ENCODE measurements at regions not wholly inside any gene's neighbourhood (a gene's known extent, or its start where the extent isn't known, plus 50 kb on each side); places are given as distances from the start of the nearest gene placed in this dataset.
A peak's percentile ranks its signal among the peaks of the same experiment; 100 is the strongest.

DNA sequence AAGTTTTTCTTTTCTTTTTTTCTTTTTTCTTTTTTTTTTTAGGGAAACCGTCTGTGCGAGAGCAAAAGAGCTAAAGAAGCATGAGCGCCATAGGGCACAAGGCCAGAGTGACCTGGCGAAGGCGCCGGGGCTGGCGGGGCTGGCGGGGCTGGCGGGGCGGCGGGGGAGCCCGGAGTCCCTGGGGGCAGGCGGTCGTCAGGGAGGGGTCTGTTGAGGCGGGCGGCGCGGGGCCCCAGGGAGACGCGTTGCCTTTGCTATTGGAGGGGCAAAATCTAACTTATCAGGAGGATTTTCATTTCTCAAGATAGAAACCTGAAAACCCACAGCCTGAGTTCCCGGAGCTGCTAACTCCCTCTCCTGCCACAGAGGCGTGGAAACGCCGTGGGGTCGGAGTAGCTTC, 135.6 kb upstream of the SMAD1 start:
- DNase-seq: no peak

DNA sequence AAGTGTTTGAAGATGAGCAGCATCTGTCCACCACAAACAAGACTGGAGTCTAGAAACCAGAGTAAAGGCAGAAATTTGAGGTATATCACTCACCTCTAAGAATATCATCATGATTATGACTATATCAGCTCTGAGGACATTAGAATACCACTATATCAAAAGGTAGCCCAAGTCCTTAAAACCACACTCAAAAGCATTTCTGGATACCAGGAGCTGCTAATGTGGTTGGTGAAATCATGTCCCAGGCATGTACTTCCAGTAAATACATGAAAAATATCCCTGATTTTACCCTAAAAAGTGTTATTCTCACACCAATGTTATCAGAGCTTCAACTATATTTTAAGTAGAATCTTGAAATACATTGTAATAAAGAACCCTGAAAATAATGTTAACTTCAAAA, 136.3 kb upstream of the SMAD1 start:
- DNase-seq: no peak

DNA sequence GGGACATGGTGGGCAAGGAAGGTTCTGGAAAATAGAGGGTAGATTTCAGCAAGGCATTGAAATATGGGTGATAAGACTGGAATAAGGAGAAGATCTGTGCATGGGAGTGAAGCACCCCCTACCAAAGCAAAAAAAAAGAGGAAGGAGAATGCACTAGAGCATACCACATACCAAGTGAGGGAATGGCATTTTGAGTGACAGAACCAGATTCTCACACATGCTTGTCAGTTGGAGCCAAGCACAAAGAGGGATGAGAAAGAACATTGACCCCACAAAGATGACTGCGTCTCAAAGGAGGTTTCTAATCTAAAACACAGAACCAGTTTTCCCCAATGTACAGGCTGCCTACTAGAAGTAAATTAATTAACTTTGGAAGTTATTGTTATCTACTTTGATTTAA, 140.3 kb upstream of the SMAD1 start:
- no peak for DNase-seq

DNA sequence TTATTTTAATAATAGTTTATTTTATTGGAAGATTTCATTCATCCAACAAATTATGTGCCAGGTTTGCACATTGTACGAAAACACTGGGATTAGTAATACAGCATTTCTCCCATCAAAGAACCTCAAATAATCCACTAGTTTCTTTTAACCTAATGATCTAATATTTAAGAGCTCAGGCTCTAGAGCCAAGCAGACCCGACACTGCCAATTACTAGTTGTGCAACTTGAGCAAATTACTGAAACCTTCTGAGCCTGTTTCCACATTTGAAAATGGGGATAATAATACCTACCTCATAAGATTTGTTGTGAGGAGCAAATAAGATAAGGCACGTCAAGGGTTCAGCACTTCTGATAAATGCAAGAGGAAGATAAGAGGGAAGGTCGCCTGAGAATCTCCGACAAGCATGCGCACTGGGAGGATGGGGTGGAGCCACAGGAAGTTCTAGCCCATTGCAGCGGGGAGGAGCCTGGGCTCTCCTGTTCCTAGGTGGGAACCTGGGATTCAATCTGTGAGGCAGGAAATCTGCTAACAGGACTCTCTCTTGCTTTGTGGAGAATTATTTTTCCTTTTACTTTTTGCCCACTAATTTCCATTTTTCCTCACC, 141.5 kb upstream of the SMAD1 start:
- DNase-seq: no peak

DNA sequence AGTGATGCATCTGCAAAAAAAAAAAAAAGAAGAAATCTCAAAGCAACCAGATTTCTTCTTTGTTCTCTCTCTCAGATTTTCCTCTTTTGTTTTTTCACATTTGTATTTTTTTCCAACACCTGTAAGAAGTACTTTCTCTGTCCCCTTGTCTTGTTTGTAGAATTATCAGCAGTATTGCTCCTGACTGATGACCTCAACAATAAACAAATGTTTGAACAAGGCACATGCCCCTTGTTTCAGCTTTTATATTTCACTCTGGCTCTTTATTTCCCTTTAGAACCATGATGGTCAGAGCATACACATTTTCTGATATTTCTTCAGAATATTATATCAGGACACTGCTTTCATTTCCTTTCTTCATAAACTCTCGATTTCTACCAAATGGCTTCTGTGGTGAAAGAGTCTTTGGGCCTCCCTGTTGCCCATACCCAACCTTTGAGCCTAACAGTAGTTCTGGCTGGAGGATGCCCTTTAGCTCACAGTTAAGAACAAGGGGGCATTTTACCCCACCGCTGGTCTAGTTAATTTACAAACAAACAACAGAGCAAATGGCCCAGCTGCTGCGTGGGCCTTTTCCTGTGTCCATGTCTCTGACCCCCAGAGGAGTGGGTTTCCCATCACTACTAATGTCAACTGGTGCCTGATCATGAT, 142.5 kb upstream of the SMAD1 start:
- no peak for DNase-seq

DNA sequence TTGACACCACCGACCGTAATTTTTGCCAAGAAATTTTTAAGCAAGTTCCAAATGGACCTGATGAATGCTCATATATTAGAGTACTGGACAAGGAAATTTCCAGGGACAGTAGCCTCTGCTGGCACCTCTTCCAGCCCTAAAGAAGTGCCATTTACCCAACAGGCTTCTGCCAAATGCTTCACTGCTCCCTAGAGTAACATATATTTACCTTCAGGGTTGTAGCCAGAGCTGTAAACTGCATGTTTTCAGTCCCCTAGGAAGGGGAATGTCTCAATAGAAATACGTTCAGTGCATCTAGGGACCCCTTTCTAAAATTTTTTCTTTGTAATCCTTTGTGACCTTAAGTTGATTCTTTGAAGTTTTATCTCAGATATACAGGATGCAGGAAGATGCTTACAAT, 143.1 kb upstream of the SMAD1 start:
- DNase-seq: no peak

DNA sequence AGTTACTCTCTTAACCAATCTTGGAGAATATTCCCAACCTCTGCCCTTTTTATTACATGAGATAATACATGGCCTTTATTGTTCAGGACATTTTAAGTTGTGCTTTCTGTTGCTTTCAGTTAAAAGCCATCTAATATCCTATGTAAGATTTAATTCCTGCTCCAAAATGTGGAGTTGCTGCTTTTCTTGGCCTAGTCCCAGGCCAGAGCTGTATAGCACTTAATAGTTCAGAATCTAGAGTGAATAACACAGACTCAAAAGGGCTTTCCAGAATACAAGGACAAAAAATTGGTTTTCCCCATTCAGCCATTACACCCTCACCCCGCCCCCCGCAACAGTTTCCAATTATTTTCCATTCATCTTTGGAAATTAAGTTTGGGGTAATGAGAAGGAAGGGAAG, 144.3 kb upstream of the SMAD1 start:
- no peak for DNase-seq

DNA sequence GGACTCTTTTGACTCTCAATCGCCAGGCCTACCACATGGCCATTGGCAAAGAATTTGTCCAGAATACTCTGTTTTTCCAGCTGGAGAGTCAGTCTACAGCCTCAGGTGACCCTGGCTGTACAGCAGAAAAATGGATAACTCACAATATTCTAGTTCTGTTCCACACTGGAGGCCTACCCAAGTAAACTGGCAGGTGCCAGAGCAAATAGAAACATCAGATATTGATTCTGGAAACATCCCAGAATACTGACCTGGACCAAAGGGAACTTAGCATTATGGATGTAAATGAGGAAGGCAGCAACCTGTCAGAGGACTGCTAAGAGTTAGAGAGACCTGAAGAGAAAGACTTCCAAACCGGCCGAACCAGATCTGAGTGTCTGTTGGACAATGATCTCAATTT, 147.9 kb upstream of the SMAD1 start:
- no peak for DNase-seq

DNA sequence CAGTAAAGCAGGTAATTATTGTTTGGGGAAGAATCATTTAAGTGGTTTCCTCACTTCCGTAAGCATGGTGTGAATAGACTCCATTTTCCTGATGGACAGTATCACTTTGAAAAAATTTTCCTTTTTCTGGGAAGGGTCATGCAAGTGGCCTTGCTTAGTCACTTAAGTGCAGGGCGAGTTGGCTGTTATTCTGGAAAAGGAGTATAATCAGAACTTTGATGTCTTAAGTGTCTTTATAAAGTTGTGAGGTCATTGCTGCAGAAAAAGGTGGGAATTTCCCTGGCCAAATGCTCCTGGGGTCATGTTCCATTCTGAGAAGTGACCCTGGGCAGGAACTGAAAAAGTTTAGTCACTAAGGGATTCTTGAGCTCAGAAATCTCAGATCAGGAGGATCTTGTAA, 146.1 kb upstream of the OTUD4 start:
- DNase-seq: no peak

DNA sequence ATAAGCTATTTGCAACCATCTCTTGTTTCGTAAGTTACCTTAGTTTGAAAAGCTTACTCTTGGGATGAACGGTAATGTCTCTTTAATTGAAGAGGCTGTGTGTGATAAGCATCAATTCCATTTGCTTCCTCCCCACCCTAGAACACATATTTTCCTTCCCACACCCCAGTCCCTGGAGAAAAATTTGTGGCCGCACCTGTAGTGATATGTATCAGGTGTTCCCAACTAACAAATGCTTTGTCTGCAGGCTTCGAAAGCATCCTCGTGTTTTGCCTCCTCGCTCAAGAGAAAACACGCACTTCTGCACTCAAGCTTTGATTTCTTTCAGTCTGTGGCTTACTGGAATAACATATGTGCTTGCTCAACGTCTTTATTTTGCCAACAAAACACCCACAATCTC, 143.8 kb upstream of the OTUD4 start:
- DNase-seq: no peak

DNA sequence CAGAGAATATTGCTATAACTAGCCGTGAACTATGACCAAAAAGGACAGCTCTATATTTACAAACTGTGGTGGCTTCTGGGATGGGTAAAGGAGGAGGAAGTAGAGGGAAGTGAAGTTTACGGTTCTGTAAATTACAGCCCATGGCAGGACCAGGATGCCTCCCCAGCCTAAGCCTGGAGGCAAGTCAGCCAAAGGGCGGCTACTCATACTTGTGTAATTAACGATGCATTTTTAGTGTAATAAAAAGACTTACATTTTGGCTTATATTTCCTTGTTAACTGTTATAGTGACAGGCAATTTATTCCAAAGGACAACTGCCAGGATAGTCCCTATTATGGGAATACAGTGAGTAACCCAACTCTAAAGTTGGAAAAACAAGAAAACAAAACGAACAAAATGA, 139.9 kb upstream of the OTUD4 start:
- no peak for DNase-seq

DNA sequence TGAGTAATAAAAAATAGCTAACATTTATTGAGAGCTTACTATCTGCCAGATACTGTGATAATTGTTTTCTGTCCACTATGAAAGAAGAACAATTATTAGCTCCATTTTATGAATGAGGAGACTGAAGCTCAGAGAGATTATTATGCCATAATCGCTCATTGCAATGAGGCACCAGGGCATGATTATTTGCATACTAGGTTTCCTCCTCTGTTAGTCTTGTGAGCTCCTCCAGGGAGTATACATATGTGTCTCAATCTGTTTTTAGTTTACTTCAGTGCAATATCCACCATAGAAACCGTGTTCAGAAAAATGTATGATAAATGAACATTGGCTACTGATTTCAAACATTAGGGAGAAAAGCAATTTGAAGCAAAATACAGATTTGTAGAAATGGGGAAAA, 139.4 kb upstream of the OTUD4 start:
- DNase-seq: no peak

DNA sequence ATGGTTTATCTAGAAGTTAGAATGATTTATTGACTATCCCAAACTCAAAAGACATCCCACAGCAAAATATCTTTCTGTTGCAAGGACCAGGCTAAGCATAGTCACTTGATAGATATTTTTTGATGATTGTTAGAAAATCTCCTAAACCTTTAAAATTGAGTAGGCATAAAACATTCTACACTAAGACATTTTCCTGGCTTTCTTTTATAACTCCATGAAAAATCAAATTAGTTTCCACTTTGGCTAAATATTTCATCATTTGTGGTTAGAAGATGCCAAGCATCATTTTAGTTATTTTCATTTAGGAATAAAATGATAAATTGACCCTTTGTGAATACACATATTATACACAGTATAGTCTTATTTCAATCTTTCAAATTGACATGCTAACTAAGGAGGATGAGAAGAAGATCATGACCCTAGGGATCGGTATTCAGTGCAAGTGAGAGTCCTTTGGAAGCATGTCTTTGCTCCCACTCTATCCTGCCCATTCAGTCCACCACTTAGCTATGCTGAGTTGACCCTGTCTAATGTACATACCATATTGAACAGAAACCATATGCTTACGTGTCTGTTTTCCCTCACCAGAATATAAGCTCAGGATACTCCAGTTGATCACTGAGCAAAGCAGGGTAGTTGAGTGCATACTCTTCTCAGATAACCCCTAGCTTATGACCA, 136.6 kb upstream of the OTUD4 start:
- DNase-seq: no peak

DNA sequence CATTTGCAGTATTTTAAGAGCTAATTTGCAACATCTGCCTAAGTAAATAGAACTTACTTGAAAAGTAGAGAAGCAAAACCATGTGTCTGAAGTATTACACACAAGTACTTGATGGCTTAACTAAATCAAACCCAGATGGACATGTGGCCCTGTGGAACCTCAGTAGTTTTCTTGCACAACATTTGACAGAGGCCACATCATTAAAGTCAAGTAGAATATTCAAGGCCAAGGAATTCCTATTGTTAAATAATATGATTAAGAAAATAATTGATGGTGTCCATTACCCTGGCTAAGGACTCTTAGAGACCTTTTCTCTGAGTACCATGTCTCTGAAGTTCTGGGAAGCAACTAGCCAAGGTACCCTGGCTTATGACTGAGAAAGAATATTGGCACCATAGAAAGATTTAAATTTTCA, 135.4 kb upstream of the OTUD4 start:
- DNase-seq: no peak

DNA sequence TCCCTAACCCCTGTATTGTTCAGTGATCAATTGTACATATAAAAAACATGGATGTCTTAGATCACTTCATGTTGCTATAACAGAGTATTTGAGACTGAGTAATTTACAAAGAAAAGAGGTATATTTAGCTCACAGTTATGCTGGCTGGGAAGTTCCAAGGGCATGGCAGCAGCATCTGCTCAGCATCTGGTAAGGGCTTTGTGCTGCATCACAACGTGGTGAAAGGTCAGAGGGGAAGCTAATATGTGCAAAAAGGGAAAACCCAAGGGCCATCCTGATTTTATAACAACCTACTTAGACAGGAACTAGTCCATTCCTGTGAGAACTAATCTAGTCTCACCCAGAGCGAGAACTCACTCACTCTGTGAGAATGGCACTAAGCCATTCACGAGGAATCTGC, 128.2 kb upstream of the OTUD4 start:
- DNase-seq: no peak

DNA sequence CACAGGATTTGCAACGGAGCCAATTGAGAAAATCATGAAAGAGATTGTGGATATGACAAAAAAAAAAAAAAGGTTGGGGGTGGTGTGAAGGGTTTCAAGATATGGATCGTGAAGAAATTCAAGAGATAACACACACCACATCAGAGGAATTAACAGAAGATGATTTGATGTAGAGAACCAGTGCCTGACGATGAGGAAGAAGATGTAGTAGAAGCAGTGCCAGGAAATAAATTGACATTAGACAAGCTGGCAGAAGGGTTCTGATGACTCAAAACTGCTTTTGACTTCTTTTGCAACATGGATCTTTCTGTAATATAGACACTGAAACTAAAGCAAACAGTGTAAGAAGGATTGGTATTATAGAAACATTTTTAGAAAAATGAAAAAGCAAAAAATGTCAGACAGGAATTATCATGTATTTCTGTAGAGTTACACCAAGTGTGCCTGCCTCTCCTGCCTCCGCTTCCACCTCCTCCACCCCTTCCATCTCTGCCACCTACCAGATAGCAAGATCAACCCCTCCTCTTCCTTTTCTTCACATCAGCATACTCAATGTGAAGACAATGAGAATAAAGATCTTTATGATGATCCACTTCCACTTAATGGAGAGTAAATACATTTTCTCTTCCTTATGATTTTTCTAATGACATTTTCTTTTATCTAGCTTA, 127.5 kb upstream of the OTUD4 start:
- DNase-seq: no peak

DNA sequence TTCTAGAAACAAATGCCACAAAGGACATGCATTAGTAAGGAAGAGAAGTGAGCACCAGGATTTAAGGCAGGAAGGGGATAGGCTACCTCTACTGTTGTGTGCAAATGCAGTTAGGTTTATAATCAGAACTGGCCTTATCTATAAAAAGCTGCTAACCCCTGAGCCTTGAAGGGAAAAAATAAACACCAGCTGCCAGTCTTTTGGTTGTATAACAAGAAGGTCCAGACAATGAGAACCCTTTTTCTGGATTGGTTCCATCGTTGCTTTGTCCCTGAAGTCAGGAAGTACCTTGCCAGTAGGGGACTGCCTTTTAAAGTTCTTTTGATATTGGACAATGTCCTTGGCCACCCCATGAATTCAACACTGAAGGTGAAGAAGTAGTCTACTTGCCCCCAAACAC, 126.7 kb upstream of the OTUD4 start:
- DNase-seq: no peak

DNA sequence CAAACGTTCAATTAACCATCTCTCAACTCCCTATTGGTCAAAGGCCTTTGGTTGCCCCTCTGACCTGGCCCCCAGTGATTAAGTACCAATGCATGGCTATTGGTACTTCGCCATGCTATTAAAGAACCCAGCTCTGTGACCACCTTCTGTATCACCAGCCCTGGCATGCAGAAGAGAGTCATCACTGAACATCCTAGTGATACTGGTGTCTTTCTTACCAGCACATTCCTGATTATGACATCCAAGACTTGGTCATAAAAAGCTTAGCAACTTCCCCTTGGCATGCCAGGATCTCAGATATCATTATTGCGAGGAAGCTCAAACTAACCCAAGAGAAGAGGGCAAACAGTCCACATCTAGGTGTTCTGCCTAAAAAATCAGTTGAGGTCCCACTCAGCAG, 122.3 kb upstream of the OTUD4 start:
- DNase-seq: no peak

DNA sequence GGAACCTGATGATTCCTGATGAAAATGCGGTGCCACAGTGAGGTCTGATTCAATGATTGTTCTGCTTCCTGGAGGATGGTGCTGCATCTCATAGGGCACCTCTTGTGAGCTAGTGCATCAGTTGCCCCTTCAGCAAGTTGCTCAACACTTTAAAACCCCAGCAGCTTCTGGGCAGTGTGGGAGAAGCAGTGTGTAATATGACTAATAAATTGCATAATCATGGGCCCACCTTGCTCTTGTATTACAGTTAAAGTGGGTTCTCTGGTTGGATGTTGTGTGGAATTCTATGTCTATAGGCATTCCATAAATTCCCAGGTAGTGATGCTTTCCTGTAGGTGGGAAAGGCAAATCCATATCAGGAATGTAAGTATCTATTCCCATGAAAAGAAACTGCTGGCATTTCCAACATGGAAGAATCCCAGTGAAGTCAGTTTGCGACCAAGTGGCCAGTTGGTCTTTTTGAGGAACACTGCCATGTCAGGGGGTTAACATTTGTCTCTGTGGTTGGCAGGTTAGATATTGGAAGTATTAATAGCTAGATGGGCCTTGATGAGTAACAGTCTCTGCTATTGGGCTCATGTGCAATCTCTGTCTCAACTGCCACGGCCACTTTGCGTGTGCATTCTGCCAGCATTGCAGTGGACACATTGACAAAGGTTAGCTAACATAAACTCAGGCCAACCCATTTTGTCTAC, 121.1 kb upstream of the OTUD4 start:
- DNase-seq: no peak

DNA sequence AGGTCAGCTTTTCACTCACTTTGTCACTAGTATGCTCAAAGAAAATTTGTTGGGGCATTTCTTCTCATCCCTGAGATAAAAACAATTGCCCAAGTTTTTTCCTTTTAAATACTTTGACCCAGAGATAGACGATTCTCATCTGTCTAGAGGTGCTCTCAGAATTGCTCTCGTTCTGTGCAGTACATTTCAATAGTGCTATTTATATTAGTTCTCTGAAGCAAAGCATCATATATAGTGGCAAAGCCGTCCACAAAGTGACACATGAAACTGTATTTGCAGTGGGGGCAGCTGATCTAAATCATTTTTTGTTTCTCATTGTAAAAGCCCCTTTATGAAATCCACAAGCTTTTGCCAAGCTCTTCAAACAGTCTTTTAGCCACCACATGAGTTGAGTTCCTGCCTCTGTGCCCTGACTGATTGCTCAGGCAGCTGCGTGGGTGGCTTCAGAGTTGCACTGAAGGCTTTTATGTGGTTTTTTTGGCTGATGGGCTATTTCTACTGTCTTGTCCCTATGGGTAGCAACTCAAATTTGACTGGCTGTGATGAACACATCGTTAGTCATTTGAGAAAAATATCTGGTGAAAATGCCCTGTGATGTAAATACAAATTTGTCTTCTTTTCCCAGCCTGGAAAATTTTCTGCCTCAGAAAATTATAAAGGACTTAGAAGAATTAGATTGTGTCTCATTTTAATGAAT, 119.1 kb upstream of the OTUD4 start:
- DNase-seq: peak; percentile 1

DNA sequence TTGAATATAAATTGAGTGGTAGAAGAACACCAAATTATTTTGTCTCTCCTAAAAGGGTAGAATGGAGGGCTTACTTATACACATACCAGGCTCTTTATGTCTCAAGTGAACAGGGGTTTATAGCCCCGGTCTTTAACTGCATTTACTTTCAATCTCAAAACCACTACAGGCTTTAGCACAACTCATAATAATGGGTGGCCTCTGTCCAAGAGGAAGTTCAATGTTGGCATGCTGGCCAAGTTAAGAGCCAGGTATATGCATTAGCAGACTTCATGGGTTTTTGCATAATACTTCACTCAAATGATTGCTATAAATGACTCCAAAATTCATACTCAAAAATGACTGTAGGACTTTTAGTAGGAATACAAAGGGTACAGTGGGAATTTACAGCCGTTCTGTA, 118.5 kb upstream of the OTUD4 start:
- DNase-seq: no peak

DNA sequence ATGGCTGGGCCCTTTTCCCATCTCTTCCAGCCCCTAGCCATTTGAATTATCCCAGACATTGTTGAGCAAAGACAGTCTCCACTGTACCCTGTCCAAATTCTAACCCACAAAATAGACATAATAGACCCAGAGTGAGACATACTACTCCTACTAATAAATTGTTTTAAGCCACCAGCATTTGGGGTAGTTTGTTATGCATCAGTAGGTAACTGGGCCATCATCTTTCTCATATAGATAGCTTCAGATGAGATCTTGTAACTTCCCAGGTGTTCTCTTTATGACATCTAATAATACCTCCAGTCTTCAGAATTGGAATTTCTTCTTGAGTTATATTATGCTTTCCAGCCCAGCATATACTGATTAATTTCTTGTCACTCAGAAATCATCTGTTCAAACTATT, 117.2 kb upstream of the OTUD4 start:
- DNase-seq: no peak

DNA sequence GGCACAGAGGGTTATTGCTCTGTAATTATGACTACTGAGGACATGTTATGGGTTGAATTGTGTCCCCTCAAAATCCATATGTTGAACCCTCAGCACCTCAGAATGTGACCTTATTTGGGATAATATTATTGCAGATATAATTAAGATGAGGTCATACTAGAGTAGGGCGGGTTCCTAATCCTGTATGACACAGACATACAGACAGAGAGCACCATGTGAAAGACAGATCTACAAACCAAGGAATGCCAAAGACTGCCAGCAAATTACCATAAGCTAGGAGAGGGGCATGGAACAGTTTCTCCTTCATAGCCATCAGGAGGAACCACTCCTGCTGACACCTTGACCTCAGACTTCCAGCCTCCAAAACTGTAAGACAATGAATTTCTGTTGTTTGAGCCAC, 115.2 kb upstream of the OTUD4 start:
- no peak for DNase-seq

Measured in effector CD8-positive, alpha-beta T cell (primary cell).